CD4-positive, alpha-beta T cell (primary cell): ENCODE measurements at regions not wholly inside any gene's neighbourhood (a gene's known extent, or its start where the extent isn't known, plus 50 kb on each side); places are given as distances from the start of the nearest gene placed in this dataset.

ENCODE experiments used
- ATAC-seq: fragments of 200-7000 bp; cut with Tn5 transposase; one replicate; pipeline ENCODE4 v1.10.0; 2022; ENCODE audit warnings: mild to moderate bottlenecking; ENCODE audit not compliant: poor library complexity
- CTCF ChIA-PET: fragments of 350-600 bp; sonication (Branson Sonifier 250); formaldehyde crosslinking; loops from one replicate; lab custom pipeline; 2021; ENCODE audit warnings: antibody characterized with exemption, inconsistent platforms; lab: Charles Lee
- POLR2A ChIA-PET: fragments of 350-600 bp; sonication (Branson Sonifier 250); formaldehyde crosslinking; loops from one replicate; lab custom pipeline; 2021; ENCODE audit warnings: antibody characterized with exemption, inconsistent platforms; lab: Charles Lee
- DNase-seq, 14 experiments: peaks; one replicate each; pipeline ENCODE4 v3.0.0-alpha.2; 2013 to 2020; ENCODE audit warnings: mixed read lengths in 2 of 14
- H3K27ac ChIP-seq, 2 donors: one replicate each; pipeline versions ENCODE4 v1.5.1 to v1.7.0; 2013; ENCODE audit warnings: low read length in 2 of 2, low read depth in 1 of 2, mild to moderate bottlenecking in 1 of 2
- H3K27me3 ChIP-seq, 2 experiments: 1 replicate in 1 of 2; 2 replicates in 1 of 2; pipeline versions ENCODE4 v1.6.1 to v1.7.0; 2013; ENCODE audit warnings: low read length in 2 of 2, control low read depth in 1 of 2, mild to moderate bottlenecking in 1 of 2, moderate library complexity in 1 of 2; ENCODE audit not compliant: insufficient read depth in 2 of 2, control insufficient read depth in 1 of 2
- H3K36me3 ChIP-seq: one replicate; pipeline ENCODE4 v1.6.1; 2013; ENCODE audit warnings: low read length, control low read depth; ENCODE audit not compliant: insufficient read depth
- H3K4me1 ChIP-seq: one replicate; pipeline ENCODE4 v1.6.1; 2013; ENCODE audit warnings: low read length, control low read depth; ENCODE audit not compliant: insufficient read depth
- H3K4me3 ChIP-seq: one replicate; pipeline ENCODE4 v1.5.1; 2013; ENCODE audit warnings: mild to moderate bottlenecking, low read length, moderate library complexity
- H3K9me3 ChIP-seq, 2 experiments: 1 replicate in 1 of 2; 2 replicates in 1 of 2; pipeline versions ENCODE4 v1.6.1 to v1.7.0; 2013; ENCODE audit warnings: low read length in 2 of 2, mild to moderate bottlenecking in 2 of 2, control low read depth in 1 of 2, moderate library complexity in 1 of 2; ENCODE audit not compliant: control insufficient read depth in 1 of 2, insufficient read depth in 1 of 2
- H3K27ac Mint-ChIP-seq: one replicate; pipeline ENCODE4 v1.8.0; 2020; ENCODE audit warnings: mixed read lengths
- H3K27me3 Mint-ChIP-seq: one replicate; pipeline ENCODE4 v1.8.0; 2021; ENCODE audit warnings: mixed read lengths
- H3K36me3 Mint-ChIP-seq: one replicate; pipeline ENCODE4 v1.8.0; 2021; ENCODE audit warnings: low read depth, mixed read lengths
- H3K4me1 Mint-ChIP-seq: one replicate; pipeline ENCODE4 v1.8.0; 2021; ENCODE audit warnings: low read depth, mixed read lengths
- H3K4me3 Mint-ChIP-seq: one replicate; pipeline ENCODE4 v1.8.0; 2020; ENCODE audit warnings: mild to moderate bottlenecking, mixed read lengths
- H3K9me3 Mint-ChIP-seq: one replicate; pipeline ENCODE4 v1.8.0; 2020; ENCODE audit warnings: mixed read lengths
- CTCF ChIP-seq: fragments of 200-600 bp; IDR thresholded peaks from one replicate; pipeline ENCODE4 v1.8.0; 2022; ENCODE audit warnings: antibody characterized with exemption, mild to moderate bottlenecking
- intact Hi-C, 2 experiments: fragments of 100-400 bp; cut with DNase I in 1 of 2; cut with micrococcal nuclease in 1 of 2; formaldehyde crosslinking; loops; one replicate each; pipeline versions ENCODE4 v1.15.1 to v1.9.0; 2023 to 2025; cut with DNase I, micrococcal nuclease

DNA sequence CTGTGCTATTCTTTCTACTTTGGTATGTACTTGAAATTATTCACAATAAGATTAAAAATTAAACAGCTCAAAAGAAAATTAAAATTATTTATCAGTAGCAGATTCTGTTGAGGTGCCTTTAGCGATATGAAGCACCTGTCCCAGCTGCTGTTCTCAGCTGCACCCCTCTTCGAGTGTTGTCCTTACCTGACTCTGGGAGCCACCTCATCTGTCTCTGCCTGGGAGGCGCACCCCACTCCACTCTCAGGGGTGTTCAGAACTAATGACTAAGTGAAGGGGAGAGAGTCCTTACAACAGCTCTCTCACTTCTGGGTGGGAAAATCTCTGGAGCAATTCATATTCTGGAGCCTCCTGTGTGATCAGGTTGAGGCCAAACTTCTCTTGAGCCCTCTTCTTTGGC lies 745.7 kb downstream of the RFPL4B start:
- Histone ChIP-seq H3K27ac (no peak overlapping the region), H3K27me3 (no peaks in the 10 kb centered on the region), H3K4me1 (no peaks in the 10 kb centered on the region), H3K4me3 (no peak overlapping the region), H3K36me3 (no peaks in the 10 kb centered on the region), H3K9me3 (peaks cover 0 to 4% of the 10 kb centered on the region in 2 experiments)
- ChIA-PET POLR2A (no interaction called here), CTCF (no interaction called here)
- intact Hi-C loops: no loop called here
- DNase-seq: no peak
- Mint-ChIP-seq H3K27me3 (no peaks in the 10 kb centered on the region), H3K9me3 (peaks cover 3% of the 10 kb centered on the region), H3K36me3 (no peaks in the 10 kb centered on the region), H3K4me1 (no peaks in the 10 kb centered on the region), H3K27ac (no peak overlapping the region), H3K4me3 (no peak overlapping the region)
- TF ChIP-seq CTCF: no peak
- no peak for ATAC-seq

DNA sequence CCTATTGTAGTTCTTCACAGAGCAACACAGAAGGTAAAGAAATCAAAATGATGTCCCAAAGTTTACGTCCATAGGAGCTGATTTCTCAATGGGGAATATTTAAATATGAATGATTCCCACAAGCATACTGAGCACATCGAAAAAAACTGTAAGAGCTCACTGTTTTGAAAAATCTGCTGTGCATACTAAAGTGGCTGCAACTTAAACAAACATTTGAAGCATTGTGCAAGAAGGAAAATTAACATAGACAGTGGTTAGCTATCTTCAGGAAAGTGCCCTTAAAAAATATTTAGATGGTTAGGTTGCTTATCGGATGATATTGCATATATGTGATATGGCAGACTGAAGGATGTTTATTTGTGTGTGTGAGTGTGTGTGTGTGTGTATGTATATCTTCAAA lies 747.6 kb downstream of the RFPL4B start:
- intact Hi-C loops: no loop called here
- no peak for TF ChIP-seq CTCF
- Mint-ChIP-seq H3K4me1 (no peaks in the 10 kb centered on the region), H3K27ac (no peak overlapping the region), H3K36me3 (no peaks in the 10 kb centered on the region), H3K27me3 (no peaks in the 10 kb centered on the region), H3K4me3 (no peak overlapping the region), H3K9me3 (peaks cover 2% of the 10 kb centered on the region)
- no peaks in the 10 kb centered on the region for H3K27me3 ChIP-seq
- ChIA-PET CTCF (no interaction called here), POLR2A (no interaction called here)
- no peak overlapping the region for H3K27ac ChIP-seq
- H3K4me1 ChIP-seq: no peaks in the 10 kb centered on the region
- ATAC-seq (no peak), DNase-seq (no peak)
- H3K4me3 ChIP-seq: no peak overlapping the region
- no peaks in the 10 kb centered on the region for H3K36me3 ChIP-seq
- peaks cover 0 to 4% of the 10 kb centered on the region in 2 experiments for H3K9me3 ChIP-seq

DNA sequence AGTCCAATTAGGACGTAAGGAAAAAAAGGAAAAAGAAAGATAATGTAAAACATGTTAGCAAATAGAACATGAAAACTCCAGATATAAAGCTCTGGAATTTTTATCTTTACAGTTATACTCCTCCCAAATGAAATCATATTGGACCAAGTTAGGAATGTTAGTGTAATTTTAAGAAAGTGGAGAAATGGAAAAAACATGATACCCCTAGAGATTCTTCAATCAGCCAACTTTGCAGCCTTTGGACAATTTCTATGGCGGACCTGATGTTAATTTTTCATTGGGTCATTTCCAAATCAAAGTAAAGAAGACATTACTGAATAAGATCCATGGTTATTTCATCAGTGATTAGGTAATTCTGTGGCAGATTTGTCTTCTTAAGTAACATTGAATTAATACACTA lies 748.7 kb downstream of the RFPL4B start:
- Histone ChIP-seq H3K27ac (no peak overlapping the region), H3K4me1 (no peaks in the 10 kb centered on the region), H3K27me3 (no peaks in the 10 kb centered on the region), H3K4me3 (no peak overlapping the region), H3K9me3 (peaks cover 0 to 4% of the 10 kb centered on the region in 2 experiments), H3K36me3 (no peaks in the 10 kb centered on the region)
- H3K4me3 Mint-ChIP-seq: no peak overlapping the region
- POLR2A ChIA-PET: no interaction called here
- H3K4me1 Mint-ChIP-seq: no peaks in the 10 kb centered on the region
- DNase-seq (no peak), ATAC-seq (no peak)
- H3K36me3 Mint-ChIP-seq: no peaks in the 10 kb centered on the region
- no peaks in the 10 kb centered on the region for H3K27me3 Mint-ChIP-seq
- no peak overlapping the region for H3K27ac Mint-ChIP-seq
- H3K9me3 Mint-ChIP-seq: peaks cover 2% of the 10 kb centered on the region
- intact Hi-C loops: no loop called here
- TF ChIP-seq CTCF: no peak
- CTCF ChIA-PET: no interaction called here
